HG03565 (cell line): ENCODE measurements at regions not wholly inside any gene's neighbourhood (a gene's known extent, or its start where the extent isn't known, plus 50 kb on each side); places are given as distances from the start of the nearest gene placed in this dataset.

Experiments
- ATAC-seq: cut with Tn5 transposase; IDR thresholded peaks from one replicate; pipeline ENCODE4 v1.9.1; 2021; ENCODE audit warnings: mild to moderate bottlenecking, moderate library complexity; ENCODE audit not compliant: unreplicated experiment

GRCh38 chr10:123518765-123519164 lies 147.4 kb upstream of the GPR26 start:
- no peak for ATAC-seq

- no peak for ATAC-seq
Measured at GRCh38 chr10:123519861-123520260, 146.3 kb upstream of the GPR26 start.

- ATAC-seq = no peak
Measured at GRCh38 chr10:123521076-123521475, 145.1 kb upstream of the GPR26 start.

GRCh38 chr10:123521556-123521955 lies 144.6 kb upstream of the GPR26 start:
- ATAC-seq = no peak

GRCh38 chr10:123522702-123523312 lies 143.3 kb upstream of the GPR26 start:
- ATAC-seq = no peak

GRCh38 chr10:123523833-123524232 lies 142.3 kb upstream of the GPR26 start:
- no peak for ATAC-seq

- ATAC-seq = no peak
Measured at GRCh38 chr10:123526356-123527064, 139.6 kb upstream of the GPR26 start.

- no peak for ATAC-seq
Measured at GRCh38 chr10:123527151-123527550, 139.0 kb upstream of the GPR26 start.

- no peak for ATAC-seq
Measured at GRCh38 chr10:123529146-123529760, 136.9 kb upstream of the GPR26 start.

- no peak for ATAC-seq
Measured at GRCh38 chr10:123530166-123530870, 135.8 kb upstream of the GPR26 start.

- no peak for ATAC-seq
Measured at GRCh38 chr10:123535386-123535785, 130.8 kb upstream of the GPR26 start.

GRCh38 chr10:123536176-123536845 lies 129.8 kb upstream of the GPR26 start:
- no peak for ATAC-seq

- peak; percentile 64 for ATAC-seq
Measured at GRCh38 chr10:123537188-123537961, 128.8 kb upstream of the GPR26 start.

GRCh38 chr10:123538401-123539320 lies 127.5 kb upstream of the GPR26 start:
- no peak for ATAC-seq

GRCh38 chr10:123544986-123545385 lies 121.2 kb upstream of the GPR26 start:
- no peak for ATAC-seq

GRCh38 chr10:123548770-123549169 lies 117.4 kb upstream of the GPR26 start:
- ATAC-seq = no peak

- no peak for ATAC-seq
Measured at GRCh38 chr10:123549761-123550454, 116.2 kb upstream of the GPR26 start.

GRCh38 chr10:123550675-123551096 lies 115.5 kb upstream of the GPR26 start:
- no peak for ATAC-seq

- no peak for ATAC-seq
Measured at GRCh38 chr10:123551259-123551658, 114.9 kb upstream of the GPR26 start.
